Stimulated activated naive CD8-positive, alpha-beta T cell treated with anti-CD3 and anti-CD28 coated beads, Interleukin-15, Interleukin-2, amounts not matched to agents 100 ng/mL and 50 ng/mL, for 24 hours (primary cell): ENCODE measurements at regions not wholly inside any gene's neighbourhood (a gene's known extent, or its start where the extent isn't known, plus 50 kb on each side); places are given as distances from the start of the nearest gene placed in this dataset.
"Not testable (repeated sequence)": the region's sequence is repeated elsewhere in the genome, so short reads cannot be mapped to it uniquely, and the experiment has no call there.

ENCODE experiments used
- H3K27ac Mint-ChIP-seq: one replicate; pipeline ENCODE4 v1.8.0; 2021; ENCODE audit warnings: mild to moderate bottlenecking, mixed read lengths
- H3K27me3 Mint-ChIP-seq: one replicate; pipeline ENCODE4 v1.8.0; 2021; ENCODE audit warnings: mixed read lengths
- H3K36me3 Mint-ChIP-seq: one replicate; pipeline ENCODE4 v1.8.0; 2021; ENCODE audit warnings: low read depth, mixed read lengths
- H3K4me1 Mint-ChIP-seq: one replicate; pipeline ENCODE4 v1.8.0; 2021; ENCODE audit warnings: low read depth, mixed read lengths
- H3K4me3 Mint-ChIP-seq: one replicate; pipeline ENCODE4 v1.8.0; 2021; ENCODE audit warnings: mild to moderate bottlenecking, mixed read lengths
- H3K9me3 Mint-ChIP-seq: one replicate; pipeline ENCODE4 v1.8.0; 2021; ENCODE audit warnings: mixed read lengths

DNA sequence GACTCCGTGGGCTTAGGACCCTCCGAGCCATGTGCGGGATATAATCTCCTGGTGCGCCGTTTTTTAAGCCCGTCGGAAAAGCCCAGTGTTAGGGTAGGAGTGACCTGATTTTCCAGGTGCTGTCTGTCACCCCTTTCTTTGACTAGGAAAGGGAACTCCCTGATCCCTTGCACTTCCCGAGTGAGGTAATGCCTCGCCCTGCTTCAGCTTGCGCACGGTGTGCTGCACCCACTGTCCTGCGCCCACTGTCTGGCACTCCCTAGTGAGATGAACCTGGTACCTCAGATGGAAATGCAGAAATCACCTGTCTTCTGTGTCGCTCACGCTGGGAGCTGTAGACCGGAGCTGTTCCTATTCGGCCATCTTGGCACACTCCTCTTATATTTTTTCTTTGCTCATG is 95.1 kb upstream of the FRMD4B start:
- H3K27me3 Mint-ChIP-seq: peaks cover 26% of the 10 kb centered on the region
- H3K36me3 Mint-ChIP-seq, H3K27ac Mint-ChIP-seq, H3K4me3 Mint-ChIP-seq, H3K4me1 Mint-ChIP-seq, H3K9me3 Mint-ChIP-seq: not testable (repeated sequence)

DNA sequence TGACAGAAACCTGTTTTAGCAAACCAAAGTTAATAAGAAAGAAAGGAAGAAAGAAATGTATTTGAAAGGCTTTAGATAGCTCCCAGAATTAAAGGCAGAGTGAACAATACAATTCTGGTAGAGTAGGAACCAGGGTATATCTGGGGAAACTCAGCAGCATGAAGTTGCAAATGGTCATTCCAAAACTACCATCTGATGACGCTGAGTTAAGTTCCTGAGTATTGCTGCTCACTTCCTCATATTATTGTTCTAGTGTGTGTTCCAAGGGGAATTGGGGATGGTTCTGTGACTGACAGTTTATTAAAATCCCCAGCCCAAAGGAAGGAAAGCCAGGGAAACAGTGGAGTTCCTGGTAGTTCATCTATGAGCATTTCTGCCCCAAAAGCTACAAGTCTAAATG is 88.3 kb upstream of the FRMD4B start:
- Mint-ChIP-seq H3K9me3 (no peaks in the 10 kb centered on the region), H3K4me1 (no peaks in the 10 kb centered on the region), H3K4me3 (no peak overlapping the region), H3K36me3 (no peaks in the 10 kb centered on the region), H3K27ac (no peak overlapping the region), H3K27me3 (no peaks in the 10 kb centered on the region)

- Mint-ChIP-seq H3K4me1 (no peaks in the 10 kb centered on the region), H3K27ac (no peak overlapping the region), H3K36me3 (no peaks in the 10 kb centered on the region), H3K27me3 (peaks cover 5% of the 10 kb centered on the region), H3K4me3 (no peak overlapping the region), H3K9me3 (no peaks in the 10 kb centered on the region)
Observed at GRCh38 chr3:69472093-69472492, 86.2 kb upstream of the FRMD4B start.

- Mint-ChIP-seq H3K27ac (no peak overlapping the region), H3K27me3 (peaks cover 5% of the 10 kb centered on the region), H3K4me3 (no peak overlapping the region), H3K4me1 (no peaks in the 10 kb centered on the region), H3K9me3 (no peaks in the 10 kb centered on the region), H3K36me3 (no peaks in the 10 kb centered on the region)
Observed at GRCh38 chr3:69463531-69463930, 77.6 kb upstream of the FRMD4B start.

GRCh38 chr3:69462826-69463100 is 76.9 kb upstream of the FRMD4B start:
- H3K36me3 Mint-ChIP-seq: no peaks in the 10 kb centered on the region
- no peaks in the 10 kb centered on the region for H3K9me3 Mint-ChIP-seq
- H3K4me1 Mint-ChIP-seq: no peaks in the 10 kb centered on the region
- peaks cover 10% of the 10 kb centered on the region for H3K27me3 Mint-ChIP-seq
- no peak overlapping the region for H3K27ac Mint-ChIP-seq
- H3K4me3 Mint-ChIP-seq: no peak overlapping the region

DNA sequence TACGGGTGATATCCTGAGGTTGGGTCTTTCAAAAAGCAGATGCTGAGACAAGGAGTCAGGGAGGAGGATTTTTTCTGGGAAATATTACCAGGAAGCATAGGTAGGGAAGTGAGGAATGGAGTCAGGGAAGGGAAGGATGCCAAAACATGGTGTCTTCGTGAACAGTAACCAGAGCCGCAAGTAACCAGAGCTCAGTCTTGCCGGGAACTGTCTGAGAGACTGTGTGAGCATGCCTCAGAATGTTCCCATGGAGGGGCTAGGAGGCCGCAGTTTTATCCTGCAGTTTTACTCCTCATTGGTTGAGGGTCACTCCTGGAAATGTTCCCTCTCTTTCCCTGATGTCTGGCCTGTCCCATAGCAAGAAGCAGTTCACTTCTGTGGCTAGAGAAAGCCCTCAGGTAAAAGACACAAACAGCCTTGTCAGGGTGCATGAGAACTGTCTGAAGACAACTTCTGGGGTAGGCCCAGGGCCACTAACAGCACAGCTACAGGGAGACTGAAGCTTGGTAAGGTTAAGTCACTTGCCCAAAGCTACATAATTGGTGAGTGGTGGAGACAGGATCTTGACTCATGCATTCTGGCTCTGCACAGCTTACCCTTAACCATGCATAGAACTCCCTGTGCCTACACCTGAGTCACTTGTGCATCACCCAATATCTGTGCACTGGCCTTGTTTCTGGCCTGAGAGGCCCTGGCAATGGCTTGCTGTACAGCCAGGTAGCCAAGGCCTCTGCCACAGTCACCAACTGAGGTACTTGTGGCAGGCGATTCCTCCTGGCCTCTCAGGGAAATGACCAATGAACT is 76.3 kb upstream of the FRMD4B start:
- Mint-ChIP-seq H3K9me3 (no peaks in the 10 kb centered on the region), H3K27ac (no peak overlapping the region), H3K4me3 (no peak overlapping the region), H3K27me3 (peaks cover 8% of the 10 kb centered on the region), H3K4me1 (no peaks in the 10 kb centered on the region), H3K36me3 (no peaks in the 10 kb centered on the region)

DNA sequence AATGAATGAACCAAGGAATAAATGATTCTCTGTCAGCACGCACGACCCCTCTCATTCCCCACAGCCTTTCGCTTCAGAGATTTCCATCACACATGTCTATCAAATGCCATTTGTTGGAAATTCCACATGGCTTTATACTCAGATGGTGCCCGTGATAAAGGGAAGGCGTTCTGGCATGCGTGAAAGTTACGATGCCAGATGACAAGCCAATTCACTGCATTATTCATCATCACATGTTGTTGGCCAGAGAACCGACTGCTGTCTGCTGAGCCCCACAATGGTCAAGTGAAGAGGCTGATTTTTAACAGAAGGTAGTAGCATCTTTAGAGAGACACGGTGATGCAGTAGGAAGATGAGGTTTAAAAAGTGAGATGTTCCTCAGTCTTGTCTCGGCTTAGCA is 74.1 kb upstream of the FRMD4B start:
- H3K4me3 Mint-ChIP-seq: no peak overlapping the region
- H3K4me1 Mint-ChIP-seq: no peaks in the 10 kb centered on the region
- peaks cover 8% of the 10 kb centered on the region for H3K27me3 Mint-ChIP-seq
- no peaks in the 10 kb centered on the region for H3K9me3 Mint-ChIP-seq
- H3K36me3 Mint-ChIP-seq: no peaks in the 10 kb centered on the region
- H3K27ac Mint-ChIP-seq: no peak overlapping the region

DNA sequence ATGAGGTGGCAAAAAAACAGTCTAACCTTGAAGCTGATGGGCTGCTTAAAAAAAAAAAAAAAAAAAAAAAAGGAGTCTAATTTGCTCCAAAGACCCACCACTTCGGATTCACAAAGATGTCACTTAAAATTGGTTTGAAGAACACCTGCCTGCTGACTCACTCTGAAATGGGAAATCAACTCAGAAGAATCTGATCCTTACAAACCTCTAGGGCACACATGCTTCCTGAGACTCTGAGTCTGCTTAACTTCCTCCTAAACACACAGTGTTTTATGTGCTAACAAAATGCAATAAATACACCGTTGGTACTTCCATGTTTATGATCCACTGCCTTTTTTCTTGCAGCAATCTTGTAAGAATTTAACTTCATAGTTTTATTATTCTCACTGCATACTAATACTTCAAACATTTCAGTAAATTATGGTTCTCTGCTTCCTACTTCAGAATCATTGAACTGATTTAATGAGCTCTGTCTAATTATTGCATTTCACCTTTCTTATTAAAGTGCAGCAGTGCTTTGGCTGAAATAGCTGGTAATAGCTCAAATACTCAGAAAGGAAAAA is 73.0 kb upstream of the FRMD4B start:
- no peak overlapping the region for H3K27ac Mint-ChIP-seq
- H3K27me3 Mint-ChIP-seq: peaks cover 8% of the 10 kb centered on the region
- H3K36me3 Mint-ChIP-seq: no peaks in the 10 kb centered on the region
- no peak overlapping the region for H3K4me3 Mint-ChIP-seq
- no peaks in the 10 kb centered on the region for H3K9me3 Mint-ChIP-seq
- no peaks in the 10 kb centered on the region for H3K4me1 Mint-ChIP-seq

DNA sequence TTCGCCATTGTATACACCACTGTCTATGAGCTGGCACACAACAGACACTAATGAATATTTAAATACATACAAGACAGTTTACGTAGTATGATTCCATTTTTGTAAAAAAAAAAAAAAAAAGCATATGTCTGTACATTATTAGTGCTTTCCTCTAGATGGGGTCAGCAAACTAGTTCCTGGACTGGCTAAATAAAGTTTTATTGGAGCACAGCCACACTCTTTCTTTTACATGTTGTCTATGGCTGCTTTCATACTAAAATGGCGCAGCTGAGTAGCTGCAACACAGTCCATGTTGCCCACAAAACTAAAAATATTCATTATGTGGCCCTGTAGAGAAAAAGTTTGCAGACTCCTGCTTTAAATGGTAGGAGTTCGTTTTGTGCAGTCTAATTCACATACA is 70.7 kb upstream of the FRMD4B start:
- Mint-ChIP-seq H3K4me3 (no peak overlapping the region), H3K9me3 (no peaks in the 10 kb centered on the region), H3K27me3 (peaks cover 8% of the 10 kb centered on the region), H3K27ac (no peak overlapping the region), H3K36me3 (no peaks in the 10 kb centered on the region), H3K4me1 (no peaks in the 10 kb centered on the region)

DNA sequence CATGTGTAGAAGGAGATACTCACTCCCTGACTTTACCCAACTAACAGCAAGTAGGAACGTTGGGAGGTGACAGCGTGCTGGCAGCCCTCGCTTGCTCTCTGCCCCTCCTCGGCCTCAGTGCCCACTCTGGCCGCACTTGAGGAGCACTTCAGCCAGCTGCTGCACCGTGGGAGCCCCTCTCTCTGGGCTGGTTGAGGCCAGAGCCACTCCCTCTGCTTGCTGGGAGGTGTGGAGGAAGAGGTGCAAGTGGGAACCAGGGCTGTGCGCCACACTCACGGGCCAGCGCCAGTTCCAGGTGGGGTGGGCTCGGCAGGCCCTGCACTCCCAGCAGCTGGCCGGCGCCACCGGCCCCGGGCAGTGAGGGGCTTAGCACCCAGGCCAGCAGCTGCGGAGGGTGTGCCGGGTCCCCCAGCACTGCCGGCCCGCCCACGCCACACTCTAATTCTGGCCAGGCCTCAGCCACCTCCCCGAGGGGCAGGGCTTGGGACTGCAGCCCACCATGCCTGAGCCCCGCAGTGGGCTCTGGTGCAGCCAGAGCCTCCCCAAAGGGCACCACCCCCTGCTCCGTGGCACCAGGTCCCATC is 68.4 kb upstream of the FRMD4B start:
- H3K4me1 Mint-ChIP-seq: no peaks in the 10 kb centered on the region
- no peaks in the 10 kb centered on the region for H3K36me3 Mint-ChIP-seq
- H3K9me3 Mint-ChIP-seq: no peaks in the 10 kb centered on the region
- peaks cover 8% of the 10 kb centered on the region for H3K27me3 Mint-ChIP-seq
- no peak overlapping the region for H3K27ac Mint-ChIP-seq
- H3K4me3 Mint-ChIP-seq: no peak overlapping the region

GRCh38 chr3:69452295-69452694 is 66.4 kb upstream of the FRMD4B start:
- no peak overlapping the region for H3K4me3 Mint-ChIP-seq
- H3K27ac Mint-ChIP-seq: no peak overlapping the region
- no peaks in the 10 kb centered on the region for H3K36me3 Mint-ChIP-seq
- no peaks in the 10 kb centered on the region for H3K4me1 Mint-ChIP-seq
- H3K27me3 Mint-ChIP-seq: no peaks in the 10 kb centered on the region
- no peaks in the 10 kb centered on the region for H3K9me3 Mint-ChIP-seq

- no peaks in the 10 kb centered on the region for H3K9me3 Mint-ChIP-seq
- no peak overlapping the region for H3K4me3 Mint-ChIP-seq
- no peaks in the 10 kb centered on the region for H3K36me3 Mint-ChIP-seq
- no peaks in the 10 kb centered on the region for H3K4me1 Mint-ChIP-seq
- peaks cover 2% of the 10 kb centered on the region for H3K27me3 Mint-ChIP-seq
- H3K27ac Mint-ChIP-seq: no peak overlapping the region
Observed at GRCh38 chr3:69451594-69451993, 65.7 kb upstream of the FRMD4B start.

DNA sequence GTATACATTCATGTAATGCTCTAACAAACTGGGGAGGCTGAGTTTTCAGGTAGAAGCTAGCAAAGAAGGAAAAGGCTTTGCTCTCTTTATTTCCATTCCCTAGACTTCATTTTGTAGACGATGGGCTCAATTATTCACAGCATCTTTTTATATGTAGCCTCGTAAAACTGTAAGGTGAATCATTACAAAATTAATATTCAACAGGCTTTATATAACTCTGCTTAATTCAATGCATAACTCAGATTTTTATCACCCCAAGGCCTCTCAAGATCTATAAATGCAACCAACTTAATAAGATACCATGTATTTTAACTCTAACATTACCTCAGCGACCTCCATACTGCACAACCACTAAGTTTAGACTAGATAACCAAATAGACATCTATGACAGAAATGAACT is 63.0 kb upstream of the FRMD4B start:
- H3K27me3 Mint-ChIP-seq: peaks cover 3% of the 10 kb centered on the region
- H3K4me1 Mint-ChIP-seq: no peaks in the 10 kb centered on the region
- no peaks in the 10 kb centered on the region for H3K36me3 Mint-ChIP-seq
- H3K4me3 Mint-ChIP-seq: no peak overlapping the region
- no peaks in the 10 kb centered on the region for H3K9me3 Mint-ChIP-seq
- no peak overlapping the region for H3K27ac Mint-ChIP-seq

DNA sequence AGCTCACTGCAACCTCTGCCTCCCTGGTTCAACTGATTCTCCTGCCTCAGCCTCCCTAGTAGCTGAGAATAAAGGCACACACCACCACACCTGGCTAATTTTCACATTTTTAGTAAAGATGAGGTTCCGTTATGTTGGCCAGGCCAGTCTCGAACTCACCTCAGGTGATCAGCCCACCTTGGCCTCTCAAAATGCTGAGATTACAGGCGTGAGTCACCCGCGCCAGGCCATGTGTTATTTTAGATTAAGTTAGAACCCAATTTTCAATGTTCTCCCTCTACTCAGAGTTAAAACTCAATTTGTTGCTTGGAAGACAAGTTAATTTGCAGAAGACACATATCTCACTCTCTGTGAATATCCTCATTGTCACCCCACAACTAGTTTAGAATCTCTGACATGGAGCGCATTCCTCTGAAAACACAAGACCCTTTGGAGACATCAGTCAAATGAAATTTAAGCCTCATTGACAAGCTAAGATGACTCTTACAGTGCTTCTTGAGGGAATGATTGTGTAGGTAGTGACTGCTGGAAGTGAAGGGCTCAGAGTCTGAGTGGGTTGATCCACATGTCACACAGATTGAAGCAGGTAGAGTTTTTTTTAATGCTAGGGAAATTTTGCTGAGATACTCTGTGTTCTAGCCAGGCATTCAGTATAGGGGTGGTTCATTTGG is 60.6 kb upstream of the FRMD4B start:
- peaks cover 3% of the 10 kb centered on the region for H3K27me3 Mint-ChIP-seq
- no peak overlapping the region for H3K4me3 Mint-ChIP-seq
- H3K27ac Mint-ChIP-seq: no peak overlapping the region

DNA sequence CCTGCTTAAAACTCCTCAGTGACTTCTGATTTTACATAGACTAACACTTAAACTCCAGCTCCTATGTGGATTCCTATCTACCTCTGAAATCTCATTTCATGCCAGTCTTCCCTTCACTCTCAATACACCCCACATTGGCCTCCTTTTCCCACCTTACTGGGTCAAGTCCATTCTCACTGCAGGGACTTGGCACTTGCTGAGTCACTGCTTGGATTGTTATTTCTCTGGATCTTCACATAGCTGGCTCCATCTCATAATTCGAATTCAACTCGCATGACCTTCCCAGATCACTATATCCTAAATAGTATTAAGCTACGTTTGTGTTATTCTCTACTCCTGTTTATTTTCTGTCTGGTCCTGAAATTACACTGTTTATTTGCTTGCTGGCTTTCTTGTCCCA is 59.6 kb upstream of the FRMD4B start:
- peaks cover 3% of the 10 kb centered on the region for H3K27me3 Mint-ChIP-seq
- H3K27ac Mint-ChIP-seq: no peak overlapping the region
- H3K9me3 Mint-ChIP-seq: no peaks in the 10 kb centered on the region
- peaks cover 3% of the 10 kb centered on the region for H3K4me1 Mint-ChIP-seq
- no peaks in the 10 kb centered on the region for H3K36me3 Mint-ChIP-seq
- H3K4me3 Mint-ChIP-seq: no peak overlapping the region

More for the DNA sequence above, 60.6 kb upstream of the FRMD4B start:
- no peaks in the 10 kb centered on the region for H3K36me3 Mint-ChIP-seq
- no peaks in the 10 kb centered on the region for H3K9me3 Mint-ChIP-seq
- peaks cover 3% of the 10 kb centered on the region for H3K4me1 Mint-ChIP-seq
